ENCODE measurements at regions not wholly inside any gene's neighbourhood (a gene's known extent, or its start where the extent isn't known, plus 50 kb on each side); places are given as distances from the start of the nearest gene placed in this dataset.

DNA sequence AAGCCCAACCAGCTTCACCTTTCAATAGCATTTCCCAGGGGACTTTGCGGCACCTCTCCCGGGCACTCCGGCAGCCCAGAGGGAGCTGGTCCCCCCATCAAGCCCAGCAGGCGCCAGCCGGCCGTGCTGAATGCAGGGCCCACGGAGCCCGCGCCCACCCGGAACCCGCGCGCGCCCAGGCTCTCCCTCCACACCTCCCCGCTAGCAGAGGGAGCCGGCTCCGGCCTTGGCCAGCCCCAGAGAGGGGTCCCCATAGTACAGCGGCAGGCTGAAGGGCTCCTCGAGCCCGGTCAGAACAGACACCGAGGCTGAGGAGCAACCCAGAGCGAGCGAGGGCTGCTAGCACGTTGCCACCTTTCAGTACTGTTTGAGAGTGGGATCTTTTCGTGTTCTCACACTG lies 300.8 kb downstream of the DSEL start:
- DNase-seq: no peak
- H3K27me3 ChIP-seq (ENCODE audit: control insufficient read depth, insufficient read depth, low read length): no peaks in the 10 kb centered on the region
- H3K4me3 ChIP-seq (ENCODE audit: low read length): no peak overlapping the region
- H3K36me3 ChIP-seq (ENCODE audit: control insufficient read depth, insufficient read depth, low read length): no peaks in the 10 kb centered on the region
- H3K27ac ChIP-seq (ENCODE audit: low read length): no peak overlapping the region
- H3K4me1 ChIP-seq (ENCODE audit: control insufficient read depth, insufficient read depth, low read length): no peaks in the 10 kb centered on the region
- no peaks in the 10 kb centered on the region for H3K9me3 ChIP-seq (ENCODE audit: control insufficient read depth, low read depth, low read length)
- WGBS (ENCODE audit: insufficient coverage, low lambda C conversion rate): no CpG with 5 or more reads among the region's 25 CpGs

DNA sequence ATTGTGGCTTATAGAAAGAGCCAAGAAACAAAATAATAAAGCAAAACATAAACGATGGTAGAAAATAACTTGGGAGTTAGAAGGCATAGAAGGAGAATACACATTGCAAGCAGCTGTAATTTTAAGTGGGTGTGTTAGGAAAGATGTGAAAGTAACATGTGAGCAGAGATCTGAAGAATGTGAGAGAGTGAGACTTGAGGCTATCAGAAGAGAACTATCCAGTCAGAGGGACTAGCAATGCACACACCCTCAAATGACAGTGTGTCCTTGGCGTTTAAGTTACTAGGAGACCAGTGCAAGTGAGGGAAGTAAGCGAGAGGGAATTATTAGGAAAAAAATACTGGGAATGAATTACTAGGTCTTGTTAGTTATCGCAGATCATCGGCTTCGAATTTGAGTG lies 304.9 kb downstream of the DSEL start:
- no peak for DNase-seq
- no peak overlapping the region for H3K4me3 ChIP-seq (ENCODE audit: low read length)
- no peaks in the 10 kb centered on the region for H3K9me3 ChIP-seq (ENCODE audit: control insufficient read depth, low read depth, low read length)
- H3K27ac ChIP-seq (ENCODE audit: low read length): no peak overlapping the region
- H3K27me3 ChIP-seq (ENCODE audit: control insufficient read depth, insufficient read depth, low read length): no peaks in the 10 kb centered on the region
- no peaks in the 10 kb centered on the region for H3K4me1 ChIP-seq (ENCODE audit: control insufficient read depth, insufficient read depth, low read length)
- no peaks in the 10 kb centered on the region for H3K36me3 ChIP-seq (ENCODE audit: control insufficient read depth, insufficient read depth, low read length)
- WGBS (ENCODE audit: insufficient coverage, low lambda C conversion rate): 72% methylated on average over 5 of the region's 6 CpGs

GRCh38 chr18:67200665-67201064 lies 315.9 kb downstream of the DSEL start:
- Histone ChIP-seq H3K27me3 (ENCODE audit: control insufficient read depth, insufficient read depth, low read length) (no peaks in the 10 kb centered on the region), H3K27ac (ENCODE audit: low read length) (no peak overlapping the region), H3K4me1 (ENCODE audit: control insufficient read depth, insufficient read depth, low read length) (no peaks in the 10 kb centered on the region), H3K4me3 (ENCODE audit: low read length) (no peak overlapping the region), H3K36me3 (ENCODE audit: control insufficient read depth, insufficient read depth, low read length) (no peaks in the 10 kb centered on the region), H3K9me3 (ENCODE audit: control insufficient read depth, low read depth, low read length) (no peaks in the 10 kb centered on the region)
- DNase-seq: no peak
- no CpG with 5 or more reads among the region's 8 CpGs for WGBS (ENCODE audit: insufficient coverage, low lambda C conversion rate)

- H3K27ac ChIP-seq (ENCODE audit: low read length): no peak overlapping the region
- no peaks in the 10 kb centered on the region for H3K27me3 ChIP-seq (ENCODE audit: control insufficient read depth, insufficient read depth, low read length)
- H3K36me3 ChIP-seq (ENCODE audit: control insufficient read depth, insufficient read depth, low read length): no peaks in the 10 kb centered on the region
- no peaks in the 10 kb centered on the region for H3K4me1 ChIP-seq (ENCODE audit: control insufficient read depth, insufficient read depth, low read length)
- no CpG with 5 or more reads among the region's 3 CpGs for WGBS (ENCODE audit: insufficient coverage, low lambda C conversion rate)
- H3K9me3 ChIP-seq (ENCODE audit: control insufficient read depth, low read depth, low read length): no peaks in the 10 kb centered on the region
- no peak overlapping the region for H3K4me3 ChIP-seq (ENCODE audit: low read length)
- DNase-seq: peak; percentile 37 to 38
These were observed 316.4 kb downstream of the DSEL start for GRCh38 chr18:67199993-67200617.

DNA sequence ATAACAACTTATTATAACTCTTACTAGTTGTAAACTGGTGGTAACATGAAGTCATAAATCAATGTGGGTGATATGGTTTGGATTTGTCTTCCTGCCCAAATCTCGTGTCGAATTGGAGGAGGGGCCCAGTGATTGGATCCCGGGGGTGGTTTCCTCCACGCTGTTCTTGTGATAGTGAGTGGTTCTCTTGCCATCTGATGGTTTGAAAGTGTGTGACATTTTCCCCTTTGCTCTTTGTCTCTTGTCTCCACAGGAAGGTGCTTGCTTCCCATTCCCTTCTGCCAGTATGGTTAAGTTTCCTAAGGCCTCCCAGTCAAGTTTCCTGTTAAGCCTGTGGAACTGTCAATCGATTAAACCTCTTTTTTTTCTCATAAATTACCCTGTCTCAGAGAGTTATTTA lies 321.6 kb downstream of the DSEL start:
- DNase-seq: no peak
- H3K27me3 ChIP-seq (ENCODE audit: control insufficient read depth, insufficient read depth, low read length): no peaks in the 10 kb centered on the region
- no peaks in the 10 kb centered on the region for H3K9me3 ChIP-seq (ENCODE audit: control insufficient read depth, low read depth, low read length)
- WGBS (ENCODE audit: insufficient coverage, low lambda C conversion rate): no CpG with 5 or more reads among the region's 5 CpGs
- H3K4me1 ChIP-seq (ENCODE audit: control insufficient read depth, insufficient read depth, low read length): no peaks in the 10 kb centered on the region
- H3K27ac ChIP-seq (ENCODE audit: low read length): no peak overlapping the region
- no peaks in the 10 kb centered on the region for H3K36me3 ChIP-seq (ENCODE audit: control insufficient read depth, insufficient read depth, low read length)
- H3K4me3 ChIP-seq (ENCODE audit: low read length): no peak overlapping the region

- Histone ChIP-seq H3K27ac (ENCODE audit: low read length) (no peak overlapping the region), H3K4me1 (ENCODE audit: control insufficient read depth, insufficient read depth, low read length) (no peaks in the 10 kb centered on the region), H3K36me3 (ENCODE audit: control insufficient read depth, insufficient read depth, low read length) (no peaks in the 10 kb centered on the region), H3K9me3 (ENCODE audit: control insufficient read depth, low read depth, low read length) (no peaks in the 10 kb centered on the region), H3K4me3 (ENCODE audit: low read length) (no peak overlapping the region), H3K27me3 (ENCODE audit: control insufficient read depth, insufficient read depth, low read length) (no peaks in the 10 kb centered on the region)
- WGBS (ENCODE audit: insufficient coverage, low lambda C conversion rate): 80% methylated on average over 3 of the region's 5 CpGs
- no peak for DNase-seq
These were observed 324.0 kb downstream of the DSEL start for GRCh38 chr18:67192535-67192934.

GRCh38 chr18:67183398-67183797 lies 333.1 kb downstream of the DSEL start:
- Histone ChIP-seq H3K36me3 (ENCODE audit: control insufficient read depth, insufficient read depth, low read length) (no peaks in the 10 kb centered on the region), H3K27ac (ENCODE audit: low read length) (no peak overlapping the region), H3K4me1 (ENCODE audit: control insufficient read depth, insufficient read depth, low read length) (no peaks in the 10 kb centered on the region), H3K4me3 (ENCODE audit: low read length) (no peak overlapping the region), H3K27me3 (ENCODE audit: control insufficient read depth, insufficient read depth, low read length) (no peaks in the 10 kb centered on the region), H3K9me3 (ENCODE audit: control insufficient read depth, low read depth, low read length) (no peaks in the 10 kb centered on the region)
- no peak for DNase-seq
- WGBS (ENCODE audit: insufficient coverage, low lambda C conversion rate): 0% methylated on average over 1 of the region's 4 CpGs

- no peaks in the 10 kb centered on the region for H3K27me3 ChIP-seq (ENCODE audit: control insufficient read depth, insufficient read depth, low read length)
- no peaks in the 10 kb centered on the region for H3K9me3 ChIP-seq (ENCODE audit: control insufficient read depth, low read depth, low read length)
- WGBS (ENCODE audit: insufficient coverage, low lambda C conversion rate): no CpG with 5 or more reads among the region's 3 CpGs
- no peak overlapping the region for H3K4me3 ChIP-seq (ENCODE audit: low read length)
- no peaks in the 10 kb centered on the region for H3K36me3 ChIP-seq (ENCODE audit: control insufficient read depth, insufficient read depth, low read length)
- DNase-seq: no peak
- H3K4me1 ChIP-seq (ENCODE audit: control insufficient read depth, insufficient read depth, low read length): no peaks in the 10 kb centered on the region
- no peak overlapping the region for H3K27ac ChIP-seq (ENCODE audit: low read length)
These were observed 336.8 kb downstream of the DSEL start for GRCh38 chr18:67179726-67180125.

DNA sequence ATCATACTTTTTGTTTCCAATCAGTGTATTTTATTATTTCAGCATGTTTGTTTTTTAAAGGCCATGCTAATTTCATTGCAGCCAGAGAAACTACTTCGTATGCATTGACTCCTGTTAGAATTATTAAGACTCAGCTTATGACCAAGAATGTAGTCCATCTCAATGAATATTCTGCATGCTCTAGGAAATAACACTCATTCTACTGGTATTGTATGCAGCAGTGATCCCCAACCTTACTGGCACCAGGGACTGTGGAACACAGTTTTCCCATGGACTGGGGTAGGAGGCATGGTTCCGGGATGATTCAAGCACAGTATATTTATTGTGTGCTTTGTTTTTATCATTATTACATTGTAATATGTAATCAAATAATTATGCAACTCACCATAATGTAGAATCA lies 356.9 kb downstream of the DSEL start:
- Histone ChIP-seq H3K27me3 (ENCODE audit: control insufficient read depth, insufficient read depth, low read length) (no peaks in the 10 kb centered on the region), H3K27ac (ENCODE audit: low read length) (no peak overlapping the region), H3K4me1 (ENCODE audit: control insufficient read depth, insufficient read depth, low read length) (no peaks in the 10 kb centered on the region), H3K9me3 (ENCODE audit: control insufficient read depth, low read depth, low read length) (no peaks in the 10 kb centered on the region), H3K4me3 (ENCODE audit: low read length) (no peak overlapping the region), H3K36me3 (ENCODE audit: control insufficient read depth, insufficient read depth, low read length) (no peaks in the 10 kb centered on the region)
- no peak for DNase-seq
- no CpG with 5 or more reads among the region's 2 CpGs for WGBS (ENCODE audit: insufficient coverage, low lambda C conversion rate)

DNA sequence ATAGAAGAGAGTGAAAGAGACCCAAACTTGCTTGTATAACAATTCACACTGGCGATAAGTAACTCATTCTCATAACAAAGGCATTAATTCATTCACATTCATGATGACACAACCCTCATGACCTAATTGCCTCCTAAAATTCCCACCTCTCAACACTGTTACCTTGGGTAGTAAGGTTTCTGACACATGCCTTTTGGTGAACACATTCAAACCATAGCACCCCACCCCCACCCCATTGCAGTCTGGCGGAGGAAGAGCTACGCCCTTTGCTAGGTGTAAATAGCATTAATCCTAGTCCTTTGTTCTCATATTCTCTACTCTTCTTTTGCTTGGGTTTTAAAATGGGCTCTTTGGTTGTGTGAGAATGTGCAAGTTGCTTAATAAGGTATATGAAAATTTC lies 361.5 kb downstream of the DSEL start:
- Histone ChIP-seq H3K27me3 (ENCODE audit: control insufficient read depth, insufficient read depth, low read length) (no peaks in the 10 kb centered on the region), H3K9me3 (ENCODE audit: control insufficient read depth, low read depth, low read length) (no peaks in the 10 kb centered on the region), H3K36me3 (ENCODE audit: control insufficient read depth, insufficient read depth, low read length) (no peaks in the 10 kb centered on the region), H3K4me1 (ENCODE audit: control insufficient read depth, insufficient read depth, low read length) (no peaks in the 10 kb centered on the region), H3K4me3 (ENCODE audit: low read length) (no peak overlapping the region), H3K27ac (ENCODE audit: low read length) (no peak overlapping the region)
- no peak for DNase-seq
- no CpG with 5 or more reads among the region's 3 CpGs for WGBS (ENCODE audit: insufficient coverage, low lambda C conversion rate)

DNA sequence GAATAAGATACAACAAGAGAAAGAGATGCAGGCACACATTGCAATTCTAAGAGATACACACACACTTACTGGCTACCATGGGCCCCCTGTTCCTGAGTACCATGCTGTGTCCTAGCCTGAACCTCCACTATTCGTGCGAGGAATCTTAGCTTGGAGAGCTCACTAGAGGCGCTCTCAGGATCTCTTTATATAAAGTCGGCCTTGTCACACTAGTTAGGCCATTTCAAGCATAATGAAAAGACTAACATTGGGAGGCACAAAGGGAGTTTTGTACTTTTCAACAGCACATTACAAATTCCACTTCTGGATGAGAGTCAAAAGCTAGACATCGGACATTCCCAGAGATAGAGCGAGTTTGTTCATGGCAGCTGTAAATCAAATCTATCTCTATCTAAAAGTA lies 365.2 kb downstream of the DSEL start:
- Histone ChIP-seq H3K36me3 (ENCODE audit: control insufficient read depth, insufficient read depth, low read length) (no peaks in the 10 kb centered on the region), H3K27me3 (ENCODE audit: control insufficient read depth, insufficient read depth, low read length) (no peaks in the 10 kb centered on the region), H3K9me3 (ENCODE audit: control insufficient read depth, low read depth, low read length) (no peaks in the 10 kb centered on the region), H3K4me3 (ENCODE audit: low read length) (no peak overlapping the region), H3K4me1 (ENCODE audit: control insufficient read depth, insufficient read depth, low read length) (peaks cover 4% of the 10 kb centered on the region), H3K27ac (ENCODE audit: low read length) (no peak overlapping the region)
- no peak for DNase-seq
- WGBS (ENCODE audit: insufficient coverage, low lambda C conversion rate): 100% methylated on average over 1 of the region's 6 CpGs
